Astrocyte (in vitro differentiated cells and primary cell): ENCODE measurements at regions not wholly inside any gene's neighbourhood (a gene's known extent, or its start where the extent isn't known, plus 50 kb on each side); places are given as distances from the start of the nearest gene placed in this dataset.

Source experiments
- CTCF ChIP-seq: IDR thresholded peaks from 2 replicates; pipeline ENCODE4 v1.5.1; 2011; ENCODE audit warnings: low read depth, mild to moderate bottlenecking, inconsistent platforms, low read length, moderate library complexity; ENCODE audit not compliant: insufficient read depth
- EZH2 ChIP-seq: IDR thresholded peaks from 2 replicates; pipeline ENCODE4 v1.6.1; 2012; ENCODE audit warnings: mild to moderate bottlenecking, low read length, inconsistent platforms; ENCODE audit not compliant: insufficient read depth

DNA sequence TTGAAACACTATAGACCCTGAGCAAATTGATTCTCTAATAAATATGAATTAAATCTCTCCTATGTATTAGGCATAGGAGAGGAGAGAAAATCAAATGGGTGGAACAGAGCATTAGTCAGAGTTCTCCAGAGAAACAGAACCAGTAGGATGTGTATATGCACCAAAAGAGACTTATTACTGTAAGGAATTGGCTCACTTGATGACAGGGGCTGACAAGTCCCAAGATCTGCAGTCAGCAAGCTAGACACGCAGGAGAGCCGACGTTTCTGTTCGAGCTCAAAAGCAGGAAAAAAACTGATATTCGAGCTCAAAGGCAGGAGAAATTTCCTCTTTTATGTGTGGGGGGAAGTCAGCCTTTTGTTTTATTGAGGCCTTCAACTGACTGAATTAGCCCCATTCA, 259.2 kb upstream of the KAZN start:
- TF ChIP-seq CTCF (no peak), EZH2 (no peak)
